Testis (tissue), 2 donors: ENCODE measurements at regions not wholly inside any gene's neighbourhood (a gene's known extent, or its start where the extent isn't known, plus 50 kb on each side); places are given as distances from the start of the nearest gene placed in this dataset.

ENCODE experiments used
- DNase-seq: peaks from one replicate; pipeline ENCODE4 v3.0.0-alpha.2; 2019
- H3K27ac ChIP-seq, 2 donors: fragments of 200-600 bp; sonication (generic); one replicate each; pipeline ENCODE4 v1.5.1; 2019
- H3K27me3 ChIP-seq: fragments of 200-600 bp; sonication (generic); one replicate; pipeline ENCODE4 v1.5.1; 2019
- H3K36me3 ChIP-seq: fragments of 200-600 bp; sonication (generic); one replicate; pipeline ENCODE4 v1.5.1; 2017; ENCODE audit warnings: low read depth; ENCODE audit errors: missing control alignments
- H3K4me1 ChIP-seq: fragments of 200-600 bp; sonication (generic); one replicate; pipeline ENCODE4 v1.5.1; 2019
- H3K4me3 ChIP-seq, 2 donors: fragments of 200-600 bp; sonication (generic); one replicate each; pipeline ENCODE4 v1.5.1; 2017 to 2019
- H3K9me3 ChIP-seq: fragments of 200-600 bp; sonication (generic); one replicate; pipeline ENCODE4 v1.5.1; 2017
- CTCF ChIP-seq, 3 experiments: fragments of 450-650 bp in 2 of 3; fragments of 200-600 bp in 1 of 3; sonication (generic) in 1 of 3; IDR thresholded peaks; one replicate each; pipeline ENCODE4 v1.5.1; 2016 to 2019; ENCODE audit warnings: antibody characterized with exemption in 3 of 3, mild to moderate bottlenecking in 2 of 3, moderate library complexity in 1 of 3
- POLR2A ChIP-seq: fragments of 450-650 bp; IDR thresholded peaks from one replicate; pipeline ENCODE4 v1.6.1; 2017; ENCODE audit warnings: antibody characterized with exemption, mild to moderate bottlenecking, moderate library complexity
- WGBS, 2 donors: methylation state at CpG; one replicate each; pipeline ENCODE4 v1.1.5; 2018; 5-methylcytosine and 5-hydroxymethylcytosine counted together
- intact Hi-C: fragments of 100-400 bp; cut with DNase I; formaldehyde crosslinking; loops from one replicate; pipeline ENCODE4 v1.15.1; 2023; ENCODE audit warnings: low total_unique reads

GRCh38 chr21:28822123-28822399, 170.6 kb downstream of the LTN1 start:
- Histone ChIP-seq H3K9me3 (no peaks in the 10 kb centered on the region), H3K27me3 (no peaks in the 10 kb centered on the region), H3K4me1 (peaks cover 17% of the 10 kb centered on the region), H3K27ac (peak overlapping the region; percentile 76 to 77), H3K4me3 (no peak overlapping the region), H3K36me3 (no peaks in the 10 kb centered on the region)
- intact Hi-C loops, result no loop called here
- no peak for DNase-seq
- no peak for TF ChIP-seq POLR2A
- TF ChIP-seq CTCF (IDR thresholded peaks at IDR 0.05), result no peak

- Histone ChIP-seq H3K4me3 (no peak overlapping the region), H3K27me3 (no peaks in the 10 kb centered on the region), H3K9me3 (no peaks in the 10 kb centered on the region), H3K36me3 (no peaks in the 10 kb centered on the region), H3K27ac (peak overlapping the region; percentile 76 to 77), H3K4me1 (peaks cover 17% of the 10 kb centered on the region)
- DNase-seq, result no peak
- intact Hi-C loops, result no loop called here
- WGBS, 2 donors, result 89 to 90% methylated on average over 6 of the region's 6 CpGs
- TF ChIP-seq POLR2A (no peak), CTCF (IDR thresholded peaks at IDR 0.05) (no peak)
Measured at GRCh38 chr21:28821276-28822122, 171.2 kb downstream of the LTN1 start.

- Histone ChIP-seq H3K4me1 (peaks cover 17% of the 10 kb centered on the region), H3K36me3 (no peaks in the 10 kb centered on the region), H3K9me3 (no peaks in the 10 kb centered on the region), H3K4me3 (no peak overlapping the region), H3K27ac (no peak overlapping the region), H3K27me3 (no peaks in the 10 kb centered on the region)
- 78 to 84% methylated on average over 4 of the region's 4 CpGs for WGBS, 2 donors
- no peak for DNase-seq
- TF ChIP-seq CTCF (IDR thresholded peaks at IDR 0.05), result no peak
- no peak for TF ChIP-seq POLR2A
- intact Hi-C loops, result no loop called here
Measured at GRCh38 chr21:28818663-28819278, 173.9 kb downstream of the LTN1 start.

- Histone ChIP-seq H3K36me3 (no peaks in the 10 kb centered on the region), H3K27me3 (no peaks in the 10 kb centered on the region), H3K27ac (no peak overlapping the region), H3K4me1 (peaks cover 12% of the 10 kb centered on the region), H3K9me3 (no peaks in the 10 kb centered on the region), H3K4me3 (no peak overlapping the region)
- intact Hi-C loops, result no loop called here
- TF ChIP-seq POLR2A, result no peak
- TF ChIP-seq CTCF (IDR thresholded peaks at IDR 0.05), result no peak
- WGBS, 2 donors, result 92 to 97% methylated on average over 2 of the region's 2 CpGs
- no peak for DNase-seq
Measured at GRCh38 chr21:28817871-28818270, 174.8 kb downstream of the LTN1 start.

- Histone ChIP-seq H3K4me1 (no peaks in the 10 kb centered on the region), H3K27me3 (no peaks in the 10 kb centered on the region), H3K4me3 (no peak overlapping the region), H3K27ac (no peak overlapping the region), H3K36me3 (no peaks in the 10 kb centered on the region), H3K9me3 (no peaks in the 10 kb centered on the region)
- WGBS, 2 donors, result 88 to 92% methylated on average over 3 of the region's 3 CpGs
- DNase-seq, result no peak
- TF ChIP-seq CTCF (IDR thresholded peaks at IDR 0.05) (no peak), POLR2A (no peak)
- intact Hi-C loops, result no loop called here
Measured at GRCh38 chr21:28811860-28812259, 180.8 kb downstream of the LTN1 start.
